HCT116 (cell line): ENCODE measurements at regions not wholly inside any gene's neighbourhood (a gene's known extent, or its start where the extent isn't known, plus 50 kb on each side); places are given as distances from the start of the nearest gene placed in this dataset.

Source experiments
- ATAC-seq: fragments of 200-7000 bp; cut with Tn5 transposase; 2 replicates; pipeline ENCODE4 v1.9.1; 2020; ENCODE audit warnings: mild to moderate bottlenecking, moderate library complexity
- BruUV-seq: library from RNA; stranded (reverse); fragments of 400-500 nt; replicated peaks from 2 replicates; lab custom pipeline; 2021; lab: Mats Ljungman, UMichigan
- CTCF ChIA-PET: fragments of 300-600 bp; sonication (Branson Sonifier 250); formaldehyde crosslinking; loops from one replicate; lab custom pipeline; 2021; ENCODE audit warnings: antibody characterized with exemption; lab: Charles Lee
- POLR2A ChIA-PET: fragments of 300-600, 350-600 bp; sonication (Branson Sonifier 250); formaldehyde crosslinking; loops from one replicate; lab custom pipeline; 2021; ENCODE audit warnings: antibody characterized with exemption; lab: Charles Lee
- RAD21 ChIA-PET, 2 experiments: fragments of 300-600 bp; sonication (Branson Sonifier 250); formaldehyde crosslinking; loops; one replicate each; lab custom pipeline; 2023; ENCODE audit warnings: low total read pairs in 2 of 2; ENCODE audit not compliant: uncharacterized antibody in 2 of 2, unreplicated experiment in 2 of 2, low non-redundant PET in 1 of 2; lab: Charles Lee
- DNase-seq: peaks from one replicate; pipeline ENCODE4 v3.0.0-alpha.2; 2010; ENCODE audit warnings: low read depth, low spot score
- H2AFZ ChIP-seq: fragments of 200-600 bp; shearing (Covaris generic), sonication (generic); 2 replicates; pipeline ENCODE4 v1.6.1; 2017; ENCODE audit warnings: low read depth, mixed run types, mixed read lengths, antibody characterized with exemption, low read length; ENCODE audit not compliant: poor library complexity, severe bottlenecking
- H3K27ac ChIP-seq: 2 replicates; pipeline ENCODE4 v1.5.1; 2012; ENCODE audit warnings: low read depth, low read length
- H3K27me3 ChIP-seq: fragments of 200-600 bp; sonication (generic); 2 replicates; pipeline ENCODE4 v1.6.1; 2016; ENCODE audit warnings: mixed run types, low read length, mixed read lengths; ENCODE audit not compliant: insufficient read depth
- H3K36me3 ChIP-seq, 2 experiments: fragments of 200-500 bp in 1 of 2; fragments of 200-600 bp in 1 of 2; sonication (Bioruptor generic) in 1 of 2; sonication (generic) in 1 of 2; 2 replicates each; pipeline versions ENCODE4 v1.5.1 to v1.6.1; 2014 to 2016; ENCODE audit warnings: low read length in 2 of 2, inconsistent platforms in 1 of 2, mixed read lengths in 1 of 2, mixed run types in 1 of 2; ENCODE audit not compliant: insufficient read depth in 2 of 2, control insufficient read depth in 1 of 2
- H3K4me1 ChIP-seq, 2 experiments: fragments of 200-600 bp in 1 of 2; sonication (generic) in 1 of 2; 2 replicates each; pipeline versions ENCODE4 v1.5.1 to v1.6.1; 2012 to 2017; ENCODE audit warnings: low read length in 2 of 2, inconsistent platforms in 1 of 2, mild to moderate bottlenecking in 1 of 2, mixed read lengths in 1 of 2, mixed run types in 1 of 2, moderate library complexity in 1 of 2; ENCODE audit not compliant: insufficient read depth in 2 of 2, control insufficient read depth in 1 of 2
- H3K4me2 ChIP-seq: fragments of 200-600 bp; sonication (generic); 2 replicates; pipeline ENCODE4 v1.6.1; 2017; ENCODE audit warnings: mixed run types, low read length, mixed read lengths
- H3K4me3 ChIP-seq, 2 experiments: fragments of 200-600 bp in 1 of 2; sonication (generic) in 1 of 2; replicated peaks in 1 of 2; 2 replicates each; pipeline ENCODE4 v1.5.1; 2011 to 2016; ENCODE audit warnings: low read length in 2 of 2, control low read depth in 1 of 2, low read depth in 1 of 2, mild to moderate bottlenecking in 1 of 2, mixed read lengths in 1 of 2, mixed run types in 1 of 2
- H3K79me2 ChIP-seq: fragments of 200-600 bp; sonication (generic); 2 replicates; pipeline ENCODE4 v1.6.1; 2017; ENCODE audit warnings: mild to moderate bottlenecking, mixed run types, low read length, moderate library complexity, mixed read lengths; ENCODE audit not compliant: insufficient read depth
- H3K9ac ChIP-seq: fragments of 200-600 bp; sonication (generic); 2 replicates; pipeline ENCODE4 v1.6.1; 2016; ENCODE audit warnings: low read length, mixed read lengths
- H3K9me2 ChIP-seq: fragments of 200-600 bp; sonication (generic), shearing (Covaris generic); 2 replicates; pipeline ENCODE4 v1.6.1; 2017; ENCODE audit warnings: mixed run types, mild to moderate bottlenecking, moderate library complexity; ENCODE audit not compliant: insufficient read depth
- H3K9me3 ChIP-seq, 2 experiments: fragments of 200-500 bp in 1 of 2; fragments of 200-600 bp in 1 of 2; sonication (Bioruptor generic) in 1 of 2; sonication (generic) in 1 of 2; 2 replicates each; pipeline ENCODE4 v1.6.1; 2014 to 2017; ENCODE audit warnings: low read length in 2 of 2, mixed read lengths in 2 of 2, inconsistent platforms in 1 of 2, low read depth in 1 of 2, mild to moderate bottlenecking in 1 of 2, mixed run types in 1 of 2, moderate library complexity in 1 of 2; ENCODE audit not compliant: control insufficient read depth in 1 of 2, insufficient read depth in 1 of 2
- H4K20me1 ChIP-seq: fragments of 200-600 bp; sonication (generic), shearing (Covaris generic); 2 replicates; pipeline ENCODE4 v1.6.1; 2017; ENCODE audit warnings: mixed run types, mild to moderate bottlenecking, moderate library complexity; ENCODE audit not compliant: insufficient read depth
- EZH2 ChIP-seq: fragments of 200-600 bp; sonication (generic); IDR thresholded peaks from 2 replicates; pipeline ENCODE4 v1.6.1; 2017; ENCODE audit warnings: antibody characterized with exemption, mixed run types
- POLR2AphosphoS5 ChIP-seq: IDR thresholded peaks from 2 replicates; pipeline ENCODE4 v1.6.1; 2011; ENCODE audit warnings: mild to moderate bottlenecking, low read depth, low read length, moderate library complexity
- SP1 ChIP-seq: IDR thresholded peaks from 2 replicates; pipeline ENCODE4 v1.6.1; 2012; ENCODE audit warnings: low read depth
- TCF7L2 ChIP-seq: IDR thresholded peaks from 2 replicates; pipeline ENCODE4 v1.7.0; 2011; ENCODE audit warnings: borderline replicate concordance, inconsistent platforms; ENCODE audit not compliant: insufficient read depth, insufficient read length; ENCODE audit errors: extremely low read depth
- ZBTB33 ChIP-seq: IDR thresholded peaks from 2 replicates; pipeline ENCODE4 v1.6.1; 2011; ENCODE audit warnings: mild to moderate bottlenecking, low read length, moderate library complexity; ENCODE audit not compliant: insufficient replicate concordance; ENCODE audit errors: extremely low read depth
- ZFX ChIP-seq: fragments of 450-650 bp; IDR thresholded peaks from 2 replicates; pipeline ENCODE4 v1.6.1; 2017
- intact Hi-C: fragments of 100-400 bp; cut with micrococcal nuclease; formaldehyde crosslinking; loops from 2 replicates; pipeline ENCODE4 v1.10.0; 2022
- TF ChIP-seq, protein P1 (sequence below), 3 experiments: fragments of 200-600 bp in 1 of 3; sonication (generic) in 1 of 3; IDR thresholded peaks in 2 of 3; conservative IDR thresholded peaks in 1 of 3; 2 replicates each; pipeline ENCODE4 v1.5.1; 2012 to 2017; ENCODE audit warnings: low read depth in 2 of 3, low read length in 2 of 3, antibody characterized with exemption in 1 of 3, borderline replicate concordance in 1 of 3, control low read depth in 1 of 3, mild to moderate bottlenecking in 1 of 3, mixed read lengths in 1 of 3, mixed run types in 1 of 3, moderate library complexity in 1 of 3; ENCODE audit not compliant: insufficient read depth in 1 of 3
- TF ChIP-seq, protein P2 (sequence below): IDR thresholded peaks from 2 replicates; pipeline ENCODE4 v1.6.1; 2012
- TF ChIP-seq, protein P3 (sequence below): IDR thresholded peaks from 2 replicates; pipeline ENCODE4 v1.6.1; 2012; ENCODE audit warnings: low read depth

- H3K9me3 ChIP-seq, result no peaks in the 10 kb centered on the region
- no peak overlapping the region for H2AFZ ChIP-seq
- H3K27ac ChIP-seq, result no peak overlapping the region
- ChIA-PET POLR2A (no interaction called here), CTCF (no interaction called here), RAD21 (no interaction called here)
- no peak for ATAC-seq
- H3K27me3 ChIP-seq, result no peaks in the 10 kb centered on the region
- H3K9me2 ChIP-seq, result no peaks in the 10 kb centered on the region
- no peak overlapping the region for H3K9ac ChIP-seq
- no TSS peak for BruUV-seq
- H3K79me2 ChIP-seq, result no peaks in the 10 kb centered on the region
- H3K4me2 ChIP-seq, result no peak overlapping the region
- no peaks in the 10 kb centered on the region for H4K20me1 ChIP-seq
- no peaks in the 10 kb centered on the region for H3K36me3 ChIP-seq
- TF ChIP-seq, protein P1, sequence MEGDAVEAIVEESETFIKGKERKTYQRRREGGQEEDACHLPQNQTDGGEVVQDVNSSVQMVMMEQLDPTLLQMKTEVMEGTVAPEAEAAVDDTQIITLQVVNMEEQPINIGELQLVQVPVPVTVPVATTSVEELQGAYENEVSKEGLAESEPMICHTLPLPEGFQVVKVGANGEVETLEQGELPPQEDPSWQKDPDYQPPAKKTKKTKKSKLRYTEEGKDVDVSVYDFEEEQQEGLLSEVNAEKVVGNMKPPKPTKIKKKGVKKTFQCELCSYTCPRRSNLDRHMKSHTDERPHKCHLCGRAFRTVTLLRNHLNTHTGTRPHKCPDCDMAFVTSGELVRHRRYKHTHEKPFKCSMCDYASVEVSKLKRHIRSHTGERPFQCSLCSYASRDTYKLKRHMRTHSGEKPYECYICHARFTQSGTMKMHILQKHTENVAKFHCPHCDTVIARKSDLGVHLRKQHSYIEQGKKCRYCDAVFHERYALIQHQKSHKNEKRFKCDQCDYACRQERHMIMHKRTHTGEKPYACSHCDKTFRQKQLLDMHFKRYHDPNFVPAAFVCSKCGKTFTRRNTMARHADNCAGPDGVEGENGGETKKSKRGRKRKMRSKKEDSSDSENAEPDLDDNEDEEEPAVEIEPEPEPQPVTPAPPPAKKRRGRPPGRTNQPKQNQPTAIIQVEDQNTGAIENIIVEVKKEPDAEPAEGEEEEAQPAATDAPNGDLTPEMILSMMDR (IDR thresholded peaks at IDR 0.05 in 2 of 3, conservative IDR thresholded peaks at IDR 0.05 in 1 of 3; ENCODE audit: borderline replicate concordance in 1 of 3, insufficient read depth in 1 of 3, low read depth in 2 of 3, low read length in 2 of 3), result no peak
- TF ChIP-seq ZFX (no peak), POLR2AphosphoS5 (no peak), SP1 (no peak), TCF7L2 (no peak), ZBTB33 (no peak), EZH2 (no peak)
- TF ChIP-seq, protein P2, sequence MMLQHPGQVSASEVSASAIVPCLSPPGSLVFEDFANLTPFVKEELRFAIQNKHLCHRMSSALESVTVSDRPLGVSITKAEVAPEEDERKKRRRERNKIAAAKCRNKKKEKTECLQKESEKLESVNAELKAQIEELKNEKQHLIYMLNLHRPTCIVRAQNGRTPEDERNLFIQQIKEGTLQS, result no peak
- TF ChIP-seq, protein P3, sequence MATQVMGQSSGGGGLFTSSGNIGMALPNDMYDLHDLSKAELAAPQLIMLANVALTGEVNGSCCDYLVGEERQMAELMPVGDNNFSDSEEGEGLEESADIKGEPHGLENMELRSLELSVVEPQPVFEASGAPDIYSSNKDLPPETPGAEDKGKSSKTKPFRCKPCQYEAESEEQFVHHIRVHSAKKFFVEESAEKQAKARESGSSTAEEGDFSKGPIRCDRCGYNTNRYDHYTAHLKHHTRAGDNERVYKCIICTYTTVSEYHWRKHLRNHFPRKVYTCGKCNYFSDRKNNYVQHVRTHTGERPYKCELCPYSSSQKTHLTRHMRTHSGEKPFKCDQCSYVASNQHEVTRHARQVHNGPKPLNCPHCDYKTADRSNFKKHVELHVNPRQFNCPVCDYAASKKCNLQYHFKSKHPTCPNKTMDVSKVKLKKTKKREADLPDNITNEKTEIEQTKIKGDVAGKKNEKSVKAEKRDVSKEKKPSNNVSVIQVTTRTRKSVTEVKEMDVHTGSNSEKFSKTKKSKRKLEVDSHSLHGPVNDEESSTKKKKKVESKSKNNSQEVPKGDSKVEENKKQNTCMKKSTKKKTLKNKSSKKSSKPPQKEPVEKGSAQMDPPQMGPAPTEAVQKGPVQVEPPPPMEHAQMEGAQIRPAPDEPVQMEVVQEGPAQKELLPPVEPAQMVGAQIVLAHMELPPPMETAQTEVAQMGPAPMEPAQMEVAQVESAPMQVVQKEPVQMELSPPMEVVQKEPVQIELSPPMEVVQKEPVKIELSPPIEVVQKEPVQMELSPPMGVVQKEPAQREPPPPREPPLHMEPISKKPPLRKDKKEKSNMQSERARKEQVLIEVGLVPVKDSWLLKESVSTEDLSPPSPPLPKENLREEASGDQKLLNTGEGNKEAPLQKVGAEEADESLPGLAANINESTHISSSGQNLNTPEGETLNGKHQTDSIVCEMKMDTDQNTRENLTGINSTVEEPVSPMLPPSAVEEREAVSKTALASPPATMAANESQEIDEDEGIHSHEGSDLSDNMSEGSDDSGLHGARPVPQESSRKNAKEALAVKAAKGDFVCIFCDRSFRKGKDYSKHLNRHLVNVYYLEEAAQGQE, result no peak
- intact Hi-C loops, result no loop called here
- H3K4me1 ChIP-seq, result no peaks in the 10 kb centered on the region
- H3K4me3 ChIP-seq, result no peak overlapping the region
- DNase-seq, result no peak
Observed at GRCh38 chr5:163190784-163191183, 246.6 kb upstream of the CCNG1 start.
